HEK293 (cell line): ENCODE measurements at regions not wholly inside any gene's neighbourhood (a gene's known extent, or its start where the extent isn't known, plus 50 kb on each side); places are given as distances from the start of the nearest gene placed in this dataset.

ENCODE experiments used
- CTCF ChIA-PET: fragments of 350-600 bp; formaldehyde crosslinking; extraction: SDS; loops from one replicate; lab custom pipeline; 2021; ENCODE audit warnings: antibody characterized with exemption; lab: Yijun Ruan, JAX
- POLR2A ChIA-PET: fragments of 300-600 bp; formaldehyde crosslinking; extraction: SDS; loops from one replicate; lab custom pipeline; 2020; ENCODE audit warnings: antibody characterized with exemption, inconsistent platforms; lab: Yijun Ruan, JAX
- H3K27ac ChIP-seq: fragments of 200-500 bp; sonication (Bioruptor generic); 2 replicates; pipeline ENCODE4 v1.5.1; 2014; ENCODE audit warnings: low read depth, low read length, control low read depth, inconsistent platforms; ENCODE audit errors: extremely low read depth
- H3K36me3 ChIP-seq, 2 experiments: fragments of 200-500 bp in 1 of 2; sonication (Bioruptor generic) in 1 of 2; 1 replicate in 1 of 2; 2 replicates in 1 of 2; pipeline ENCODE4 v1.5.1; 2014 to 2017; ENCODE audit warnings: inconsistent platforms in 2 of 2, low read length in 2 of 2; ENCODE audit not compliant: control insufficient read depth in 2 of 2, insufficient read depth in 1 of 2
- H3K4me1 ChIP-seq: fragments of 200-500 bp; sonication (Bioruptor generic); 2 replicates; pipeline ENCODE4 v1.5.1; 2014; ENCODE audit warnings: mild to moderate bottlenecking, low read length, inconsistent platforms; ENCODE audit not compliant: control insufficient read depth, insufficient read depth
- H3K4me3 ChIP-seq: 2 replicates; pipeline ENCODE4 v1.5.1; 2011; ENCODE audit warnings: low read depth, mild to moderate bottlenecking, control low read depth, low read length, moderate library complexity
- H3K9me3 ChIP-seq: fragments of 200-500 bp; sonication (Bioruptor generic); 2 replicates; pipeline ENCODE4 v1.5.1; 2014; ENCODE audit warnings: low read depth, low read length, inconsistent platforms; ENCODE audit not compliant: control insufficient read depth, insufficient read depth
- KLF17 ChIP-seq: fragments of 450-650 bp; formaldehyde crosslinking; IDR thresholded peaks from 2 replicates; pipeline ENCODE4 v1.5.1; 2016; ENCODE audit warnings: missing biosample characterization, missing genetic modification characterization
- REPIN1 ChIP-seq: fragments of 450-650 bp; formaldehyde crosslinking; IDR thresholded peaks from 2 replicates; pipeline ENCODE4 v1.5.1; 2017; ENCODE audit warnings: missing biosample characterization, missing genetic modification characterization, low read depth
- TSHZ1 ChIP-seq: fragments of 450-650 bp; formaldehyde crosslinking; IDR thresholded peaks from 2 replicates; pipeline ENCODE4 v1.5.1; 2016; ENCODE audit warnings: missing biosample characterization, missing genetic modification characterization, borderline replicate concordance
- ZBTB6 ChIP-seq: fragments of 450-650 bp; formaldehyde crosslinking; IDR thresholded peaks from 2 replicates; pipeline ENCODE4 v1.5.1; 2017; ENCODE audit warnings: missing biosample characterization, missing genetic modification characterization
- ZBTB7A ChIP-seq: fragments of 450-650 bp; formaldehyde crosslinking; IDR thresholded peaks from 2 replicates; pipeline ENCODE4 v1.5.1; 2016; ENCODE audit warnings: low read depth, missing biosample characterization, missing genetic modification characterization
- ZIC2 ChIP-seq: fragments of 450-650 bp; formaldehyde crosslinking; IDR thresholded peaks from 2 replicates; pipeline ENCODE4 v1.5.1; 2016; ENCODE audit warnings: missing biosample characterization, missing genetic modification characterization
- ZNF140 ChIP-seq: fragments of 450-650 bp; formaldehyde crosslinking; IDR thresholded peaks from 2 replicates; pipeline ENCODE4 v1.5.1; 2016; ENCODE audit warnings: missing biosample characterization, missing genetic modification characterization
- ZNF19 ChIP-seq: fragments of 450-650 bp; formaldehyde crosslinking; IDR thresholded peaks from 2 replicates; pipeline ENCODE4; 2016; ENCODE audit warnings: missing biosample characterization, missing genetic modification characterization, low read depth
- ZNF23 ChIP-seq: fragments of 450-650 bp; formaldehyde crosslinking; IDR thresholded peaks from 2 replicates; pipeline ENCODE4 v1.5.1; 2016; ENCODE audit warnings: missing biosample characterization, missing genetic modification characterization, borderline replicate concordance
- ZNF280C ChIP-seq: fragments of 450-650 bp; formaldehyde crosslinking; IDR thresholded peaks from 2 replicates; pipeline ENCODE4 v1.5.1; 2016; ENCODE audit warnings: missing biosample characterization, missing genetic modification characterization
- ZNF398 ChIP-seq: fragments of 450-650 bp; formaldehyde crosslinking; IDR thresholded peaks from 2 replicates; pipeline ENCODE4 v1.5.1; 2017; ENCODE audit warnings: missing biosample characterization, missing genetic modification characterization
- ZNF449 ChIP-seq: fragments of 450-650 bp; formaldehyde crosslinking; IDR thresholded peaks from 2 replicates; pipeline ENCODE4 v1.5.1; 2017; ENCODE audit warnings: missing biosample characterization, mild to moderate bottlenecking, missing genetic modification characterization, moderate library complexity
- ZNF664 ChIP-seq: fragments of 450-650 bp; formaldehyde crosslinking; IDR thresholded peaks from 2 replicates; pipeline ENCODE4 v1.5.1; 2016; ENCODE audit warnings: missing biosample characterization, missing genetic modification characterization
- ZNF776 ChIP-seq: fragments of 450-650 bp; formaldehyde crosslinking; IDR thresholded peaks from 2 replicates; pipeline ENCODE4 v1.5.0; 2017; ENCODE audit warnings: missing biosample characterization, missing genetic modification characterization, borderline replicate concordance
- ZNF785 ChIP-seq: fragments of 450-650 bp; formaldehyde crosslinking; IDR thresholded peaks from 2 replicates; pipeline ENCODE4 v1.5.1; 2016; ENCODE audit warnings: missing biosample characterization, missing genetic modification characterization
- ZSCAN5A ChIP-seq: fragments of 450-650 bp; formaldehyde crosslinking; IDR thresholded peaks from 2 replicates; pipeline ENCODE4 v1.5.1; 2016; ENCODE audit warnings: missing biosample characterization, missing genetic modification characterization

GRCh38 chr13:111917901-111918300 is 149.0 kb upstream of the SOX1 start (continued):
- TF ChIP-seq ZNF398 (tag by site-specific recombination) (no peak), ZNF23 (no peak), TSHZ1 (tag by site-specific recombination) (no peak), ZNF280C (no peak), REPIN1 (tag by site-specific recombination) (no peak)

- TF ChIP-seq ZNF664 (no peak), ZNF785 (tag by site-specific recombination) (no peak), ZNF140 (no peak), KLF17 (tag by site-specific recombination) (no peak)
- POLR2A ChIA-PET: no interaction called here
- Histone ChIP-seq H3K4me1 (no peaks in the 10 kb centered on the region), H3K27ac (no peak overlapping the region), H3K36me3 (no peaks in the 10 kb centered on the region), H3K4me3 (no peak overlapping the region), H3K9me3 (no peaks in the 10 kb centered on the region)
- CTCF ChIA-PET: no interaction called here
Measured at GRCh38 chr13:111919286-111919685, 147.7 kb upstream of the SOX1 start.

GRCh38 chr13:111919849-111920248 is 147.1 kb upstream of the SOX1 start:
- no peak overlapping the region for H3K4me3 ChIP-seq
- no peaks in the 10 kb centered on the region for H3K4me1 ChIP-seq
- H3K9me3 ChIP-seq: no peaks in the 10 kb centered on the region
- CTCF ChIA-PET: no interaction called here
- H3K27ac ChIP-seq: no peak overlapping the region
- POLR2A ChIA-PET: no interaction called here
- TF ChIP-seq ZBTB7A (tag by site-specific recombination) (no peak), ZIC2 (0 out of 2 replicates have a peak, but pooled peaks have one; percentile 45)
- TF ChIP-seq, all 188 proteins: peak for 1
- no peaks in the 10 kb centered on the region for H3K36me3 ChIP-seq

- H3K4me3 ChIP-seq: no peak overlapping the region
- H3K4me1 ChIP-seq: no peaks in the 10 kb centered on the region
- H3K27ac ChIP-seq: no peak overlapping the region
- ChIA-PET POLR2A (no interaction called here), CTCF (no interaction called here)
- H3K9me3 ChIP-seq: no peaks in the 10 kb centered on the region
- H3K36me3 ChIP-seq: no peaks in the 10 kb centered on the region
- TF ChIP-seq ZNF19 (no peak), ZNF449 (tag by site-specific recombination) (no peak), ZNF776 (tag by site-specific recombination) (no peak), ZBTB6 (tag by site-specific recombination) (no peak), ZSCAN5A (no peak)
Measured at GRCh38 chr13:111920306-111920931, 146.5 kb upstream of the SOX1 start.
